ENCODE measurements at regions not wholly inside any gene's neighbourhood (a gene's known extent, or its start where the extent isn't known, plus 50 kb on each side); places are given as distances from the start of the nearest gene placed in this dataset.
A peak's percentile ranks its signal among the peaks of the same experiment; 100 is the strongest.
"Not testable (repeated sequence)": the region's sequence is repeated elsewhere in the genome, so short reads cannot be mapped to it uniquely, and the experiment has no call there.

- DNase-seq (ENCODE audit: low read depth, low spot score): no peak
Observed at GRCh38 chr1:178642282-178642681, 82.8 kb upstream of the RALGPS2 start.

- DNase-seq (ENCODE audit: low read depth, low spot score): no peak
Observed at GRCh38 chr1:178643349-178643748, 81.7 kb upstream of the RALGPS2 start.

- DNase-seq (ENCODE audit: low read depth, low spot score): no peak
Observed at GRCh38 chr1:178643831-178644230, 81.2 kb upstream of the RALGPS2 start.

GRCh38 chr1:178644308-178645120 lies 80.5 kb upstream of the RALGPS2 start:
- DNase-seq (ENCODE audit: low read depth, low spot score): no peak

GRCh38 chr1:178645157-178645807 lies 79.8 kb upstream of the RALGPS2 start:
- peak; percentile 20 for DNase-seq (ENCODE audit: low read depth, low spot score)

- DNase-seq (ENCODE audit: low read depth, low spot score): peak; percentile 58
Observed at GRCh38 chr1:178645808-178646200, 79.2 kb upstream of the RALGPS2 start.

GRCh38 chr1:178646821-178647220 lies 78.2 kb upstream of the RALGPS2 start:
- DNase-seq (ENCODE audit: low read depth, low spot score): no peak

- DNase-seq (ENCODE audit: low read depth, low spot score): no peak
Observed at GRCh38 chr1:178648151-178648550, 76.9 kb upstream of the RALGPS2 start.

GRCh38 chr1:178649582-178650350 lies 75.3 kb upstream of the RALGPS2 start:
- no peak for DNase-seq (ENCODE audit: low read depth, low spot score)

GRCh38 chr1:178650934-178651511 lies 74.0 kb upstream of the RALGPS2 start:
- no peak for DNase-seq (ENCODE audit: low read depth, low spot score)

- no peak for DNase-seq (ENCODE audit: low read depth, low spot score)
Observed at GRCh38 chr1:178651742-178652141, 73.3 kb upstream of the RALGPS2 start.

- DNase-seq (ENCODE audit: low read depth, low spot score): no peak
Observed at GRCh38 chr1:178652506-178653490, 72.2 kb upstream of the RALGPS2 start.

- no peak for DNase-seq (ENCODE audit: low read depth, low spot score)
Observed at GRCh38 chr1:178659789-178660208, 65.2 kb upstream of the RALGPS2 start.

GRCh38 chr1:178660461-178660860 lies 64.6 kb upstream of the RALGPS2 start:
- DNase-seq (ENCODE audit: low read depth, low spot score): no peak

- no peak for DNase-seq (ENCODE audit: low read depth, low spot score)
Observed at GRCh38 chr1:178664278-178664677, 60.8 kb upstream of the RALGPS2 start.

- DNase-seq (ENCODE audit: low read depth, low spot score): no peak
Observed at GRCh38 chr1:178665579-178665978, 59.5 kb upstream of the RALGPS2 start.

- not testable (repeated sequence) for DNase-seq (ENCODE audit: low read depth, low spot score)
Observed at GRCh38 chr1:178666891-178667290, 58.2 kb upstream of the RALGPS2 start.

GRCh38 chr1:178672434-178672833 lies 52.6 kb upstream of the RALGPS2 start:
- DNase-seq (ENCODE audit: low read depth, low spot score): no peak

GRCh38 chr1:178674559-178674958 lies 50.5 kb upstream of the RALGPS2 start:
- not testable (repeated sequence) for DNase-seq (ENCODE audit: low read depth, low spot score)

All from astrocyte of the hippocampus (primary cell).